Tibial artery (tissue), 4 donors: ENCODE measurements at regions not wholly inside any gene's neighbourhood (a gene's known extent, or its start where the extent isn't known, plus 50 kb on each side); places are given as distances from the start of the nearest gene placed in this dataset.

Experiments
- DNase-seq, 2 donors: peaks; one replicate each; pipeline ENCODE4 v3.0.0-alpha.2; 2019
- H3K27ac ChIP-seq, 2 donors: fragments of 200-600 bp; sonication (generic) in 1 of 2; 1 replicate in 1 of 2; 2 replicates in 1 of 2; pipeline ENCODE4 v1.5.1; 2018 to 2019; ENCODE audit warnings: mild to moderate bottlenecking in 1 of 2
- H3K27me3 ChIP-seq, 2 donors: fragments of 200-600 bp; sonication (generic) in 1 of 2; one replicate each; pipeline versions ENCODE4 v1.5.1 to v1.6.0; 2016 to 2019
- H3K36me3 ChIP-seq, 3 donors: fragments of 200-600 bp; sonication (generic) in 2 of 3; one replicate each; pipeline ENCODE4 v1.5.1; 2016 to 2019; ENCODE audit warnings: mild to moderate bottlenecking in 2 of 3
- H3K4me1 ChIP-seq, 4 donors: fragments of 200-600 bp; sonication (generic) in 2 of 4; 1 replicate in 3 of 4; 2 replicates in 1 of 4; pipeline ENCODE4 v1.5.1; 2016 to 2019
- H3K4me3 ChIP-seq, 2 donors: fragments of 200-600 bp; sonication (generic) in 1 of 2; 1 replicate in 1 of 2; 2 replicates in 1 of 2; pipeline ENCODE4 v1.5.1; 2018 to 2019; ENCODE audit warnings: mild to moderate bottlenecking in 2 of 2
- H3K9me3 ChIP-seq, 3 donors: fragments of 200-600 bp; sonication (generic) in 1 of 3; one replicate each; pipeline ENCODE4 v1.5.1; 2016 to 2019
- CTCF ChIP-seq, 2 experiments: fragments of 200-600 bp in 1 of 2; fragments of 450-650 bp in 1 of 2; IDR thresholded peaks; one replicate each; pipeline ENCODE4 v1.5.1; 2017 to 2019; ENCODE audit warnings: antibody characterized with exemption in 2 of 2, mild to moderate bottlenecking in 1 of 2, moderate library complexity in 1 of 2
- intact Hi-C: fragments of 100-400 bp; cut with DNase I; formaldehyde crosslinking; loops from one replicate; pipeline ENCODE4 v1.15.0; 2023; ENCODE audit warnings: low total_unique reads

GRCh38 chr12:83361475-83361874 lies 674.8 kb downstream of the TMTC2 start:
- Histone ChIP-seq H3K27ac (no peak overlapping the region), H3K27me3 (no peaks in the 10 kb centered on the region), H3K4me3 (no peak overlapping the region), H3K9me3 (no peaks in the 10 kb centered on the region), H3K4me1 (no peaks in the 10 kb centered on the region), H3K36me3 (no peaks in the 10 kb centered on the region)
- DNase-seq, result no peak
- intact Hi-C loops, result no loop called here
- TF ChIP-seq CTCF (IDR thresholded peaks at IDR 0.05), result no peak

GRCh38 chr12:83361071-83361470 lies 674.4 kb downstream of the TMTC2 start:
- TF ChIP-seq CTCF (IDR thresholded peaks at IDR 0.05), result no peak
- Histone ChIP-seq H3K4me3 (no peak overlapping the region), H3K27ac (no peak overlapping the region), H3K9me3 (no peaks in the 10 kb centered on the region), H3K27me3 (no peaks in the 10 kb centered on the region), H3K36me3 (no peaks in the 10 kb centered on the region), H3K4me1 (no peaks in the 10 kb centered on the region)
- intact Hi-C loops, result no loop called here
- DNase-seq, result no peak

- DNase-seq, result no peak
- no peaks in the 10 kb centered on the region for H3K36me3 ChIP-seq
- no peak for TF ChIP-seq CTCF (IDR thresholded peaks at IDR 0.05)
- no peak overlapping the region for H3K4me3 ChIP-seq
- no peaks in the 10 kb centered on the region for H3K4me1 ChIP-seq
- intact Hi-C loops, result no loop called here
- H3K9me3 ChIP-seq, result no peaks in the 10 kb centered on the region
- no peaks in the 10 kb centered on the region for H3K27me3 ChIP-seq
- no peak overlapping the region for H3K27ac ChIP-seq
Measured at GRCh38 chr12:83349907-83350611, 663.4 kb downstream of the TMTC2 start.

GRCh38 chr12:83346333-83346732 lies 659.6 kb downstream of the TMTC2 start:
- Histone ChIP-seq H3K9me3 (no peaks in the 10 kb centered on the region), H3K27ac (no peak overlapping the region), H3K4me1 (no peaks in the 10 kb centered on the region), H3K27me3 (no peaks in the 10 kb centered on the region), H3K36me3 (no peaks in the 10 kb centered on the region), H3K4me3 (no peak overlapping the region)
- DNase-seq, result no peak
- TF ChIP-seq CTCF (IDR thresholded peaks at IDR 0.05), result no peak
- intact Hi-C loops, result no loop called here

- no peaks in the 10 kb centered on the region for H3K36me3 ChIP-seq
- DNase-seq, result no peak
- TF ChIP-seq CTCF (IDR thresholded peaks at IDR 0.05), result no peak
- H3K27me3 ChIP-seq, result no peaks in the 10 kb centered on the region
- no peaks in the 10 kb centered on the region for H3K9me3 ChIP-seq
- intact Hi-C loops, result no loop called here
- no peaks in the 10 kb centered on the region for H3K4me1 ChIP-seq
- no peak overlapping the region for H3K4me3 ChIP-seq
- H3K27ac ChIP-seq, result no peak overlapping the region
Measured at GRCh38 chr12:83343767-83344166, 657.1 kb downstream of the TMTC2 start.

- Histone ChIP-seq H3K27ac (no peak overlapping the region), H3K9me3 (no peaks in the 10 kb centered on the region), H3K27me3 (no peaks in the 10 kb centered on the region), H3K4me1 (no peaks in the 10 kb centered on the region), H3K4me3 (no peak overlapping the region), H3K36me3 (no peaks in the 10 kb centered on the region)
- no peak for TF ChIP-seq CTCF (IDR thresholded peaks at IDR 0.05)
- intact Hi-C loops, result no loop called here
- no peak for DNase-seq
Measured at GRCh38 chr12:83335748-83336147, 649.0 kb downstream of the TMTC2 start.
